Hindlimb muscle (tissue), 1 donor: ENCODE measurements at regions not wholly inside any gene's neighbourhood (a gene's known extent, or its start where the extent isn't known, plus 50 kb on each side); places are given as distances from the start of the nearest gene placed in this dataset.
A peak's percentile ranks its signal among the peaks of the same experiment; 100 is the strongest.

Experiments
- DNase-seq: peaks from one replicate; pipeline ENCODE4 v3.0.0-alpha.2; 2013

GRCh38 chr7:46191296-46191695 is 270.2 kb upstream of the IGFBP3 start:
- no peak for DNase-seq

- no peak for DNase-seq
These were observed 268.3 kb upstream of the IGFBP3 start for GRCh38 chr7:46189255-46189790.

- no peak for DNase-seq
These were observed 265.1 kb upstream of the IGFBP3 start for GRCh38 chr7:46186131-46186530.

- peak; percentile 29 for DNase-seq
These were observed 258.1 kb upstream of the IGFBP3 start for GRCh38 chr7:46179061-46179610.

GRCh38 chr7:46178661-46179060 is 257.6 kb upstream of the IGFBP3 start:
- peak; percentile 74 for DNase-seq

GRCh38 chr7:46177821-46178220 is 256.7 kb upstream of the IGFBP3 start:
- DNase-seq = no peak

- no peak for DNase-seq
These were observed 254.1 kb upstream of the IGFBP3 start for GRCh38 chr7:46175221-46175620.

GRCh38 chr7:46174196-46174580 is 253.1 kb upstream of the IGFBP3 start:
- DNase-seq = no peak

- DNase-seq = no peak
These were observed 252.6 kb upstream of the IGFBP3 start for GRCh38 chr7:46173476-46174195.

- DNase-seq = no peak
These were observed 249.7 kb upstream of the IGFBP3 start for GRCh38 chr7:46170792-46171191.

- no peak for DNase-seq
These were observed 248.9 kb upstream of the IGFBP3 start for GRCh38 chr7:46170021-46170420.

GRCh38 chr7:46169384-46169755 is 248.3 kb upstream of the IGFBP3 start:
- no peak for DNase-seq

- no peak for DNase-seq
These were observed 247.8 kb upstream of the IGFBP3 start for GRCh38 chr7:46168671-46169383.

- DNase-seq = no peak
These were observed 247.2 kb upstream of the IGFBP3 start for GRCh38 chr7:46168231-46168630.

GRCh38 chr7:46165276-46165675 is 244.2 kb upstream of the IGFBP3 start:
- DNase-seq = no peak

- no peak for DNase-seq
These were observed 243.6 kb upstream of the IGFBP3 start for GRCh38 chr7:46164629-46165028.

- DNase-seq = no peak
These were observed 242.2 kb upstream of the IGFBP3 start for GRCh38 chr7:46163246-46163645.

- no peak for DNase-seq
These were observed 241.5 kb upstream of the IGFBP3 start for GRCh38 chr7:46162609-46163008.

GRCh38 chr7:46160861-46161260 is 239.8 kb upstream of the IGFBP3 start:
- no peak for DNase-seq

- no peak for DNase-seq
These were observed 236.9 kb upstream of the IGFBP3 start for GRCh38 chr7:46157931-46158330.

- DNase-seq = no peak
These were observed 236.3 kb upstream of the IGFBP3 start for GRCh38 chr7:46157404-46157803.

GRCh38 chr7:46156853-46157252 is 235.8 kb upstream of the IGFBP3 start:
- DNase-seq = no peak

GRCh38 chr7:46156086-46156485 is 235.0 kb upstream of the IGFBP3 start:
- DNase-seq = peak; percentile 40

- DNase-seq = no peak
These were observed 234.3 kb upstream of the IGFBP3 start for GRCh38 chr7:46155367-46155766.
